ENCODE measurements at regions not wholly inside any gene's neighbourhood (a gene's known extent, or its start where the extent isn't known, plus 50 kb on each side); places are given as distances from the start of the nearest gene placed in this dataset.

GRCh38 chr15:39365873-39366272 is 215.0 kb upstream of the THBS1 start (continued):
- TF ChIP-seq ATF2 (IDR thresholded peaks at IDR 0.05; ENCODE audit: low read length) = no peak
- no peak for TF ChIP-seq BRCA1 (IDR thresholded peaks at IDR 0.05; ENCODE audit: low read depth, low read length)
- TF ChIP-seq SUZ12 (IDR thresholded peaks at IDR 0.05; ENCODE audit: low read length) = no peak
- no peak for TF ChIP-seq MAX (IDR thresholded peaks at IDR 0.05)
